ENCODE measurements at regions not wholly inside any gene's neighbourhood (a gene's known extent, or its start where the extent isn't known, plus 50 kb on each side); places are given as distances from the start of the nearest gene placed in this dataset.

DNA sequence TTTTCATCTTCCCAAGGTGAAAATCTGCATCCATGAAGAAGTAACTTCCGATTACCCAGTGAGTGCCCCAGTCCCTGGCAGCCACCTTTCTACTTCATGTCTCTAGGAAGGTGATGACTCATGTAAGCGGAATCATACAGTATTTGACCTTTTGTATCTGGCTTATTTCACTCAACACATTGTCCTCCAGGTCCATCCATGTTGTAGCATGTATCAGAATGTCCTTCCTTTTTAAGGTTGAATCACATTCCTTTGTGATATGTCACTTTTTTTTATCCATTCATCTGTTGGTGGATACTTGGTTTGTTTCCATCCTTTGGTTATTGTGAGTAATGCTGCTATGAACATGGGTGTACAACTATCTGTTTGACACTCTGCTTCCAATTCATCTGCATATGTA lies 176.3 kb upstream of the CDYL start:
- ATAC-seq (ENCODE audit: low FRiP score) (no peak), DNase-seq (ENCODE audit: low spot score) (no peak)
- TF ChIP-seq, protein P1, sequence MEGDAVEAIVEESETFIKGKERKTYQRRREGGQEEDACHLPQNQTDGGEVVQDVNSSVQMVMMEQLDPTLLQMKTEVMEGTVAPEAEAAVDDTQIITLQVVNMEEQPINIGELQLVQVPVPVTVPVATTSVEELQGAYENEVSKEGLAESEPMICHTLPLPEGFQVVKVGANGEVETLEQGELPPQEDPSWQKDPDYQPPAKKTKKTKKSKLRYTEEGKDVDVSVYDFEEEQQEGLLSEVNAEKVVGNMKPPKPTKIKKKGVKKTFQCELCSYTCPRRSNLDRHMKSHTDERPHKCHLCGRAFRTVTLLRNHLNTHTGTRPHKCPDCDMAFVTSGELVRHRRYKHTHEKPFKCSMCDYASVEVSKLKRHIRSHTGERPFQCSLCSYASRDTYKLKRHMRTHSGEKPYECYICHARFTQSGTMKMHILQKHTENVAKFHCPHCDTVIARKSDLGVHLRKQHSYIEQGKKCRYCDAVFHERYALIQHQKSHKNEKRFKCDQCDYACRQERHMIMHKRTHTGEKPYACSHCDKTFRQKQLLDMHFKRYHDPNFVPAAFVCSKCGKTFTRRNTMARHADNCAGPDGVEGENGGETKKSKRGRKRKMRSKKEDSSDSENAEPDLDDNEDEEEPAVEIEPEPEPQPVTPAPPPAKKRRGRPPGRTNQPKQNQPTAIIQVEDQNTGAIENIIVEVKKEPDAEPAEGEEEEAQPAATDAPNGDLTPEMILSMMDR (IDR thresholded peaks at IDR 0.05): no peak

DNA sequence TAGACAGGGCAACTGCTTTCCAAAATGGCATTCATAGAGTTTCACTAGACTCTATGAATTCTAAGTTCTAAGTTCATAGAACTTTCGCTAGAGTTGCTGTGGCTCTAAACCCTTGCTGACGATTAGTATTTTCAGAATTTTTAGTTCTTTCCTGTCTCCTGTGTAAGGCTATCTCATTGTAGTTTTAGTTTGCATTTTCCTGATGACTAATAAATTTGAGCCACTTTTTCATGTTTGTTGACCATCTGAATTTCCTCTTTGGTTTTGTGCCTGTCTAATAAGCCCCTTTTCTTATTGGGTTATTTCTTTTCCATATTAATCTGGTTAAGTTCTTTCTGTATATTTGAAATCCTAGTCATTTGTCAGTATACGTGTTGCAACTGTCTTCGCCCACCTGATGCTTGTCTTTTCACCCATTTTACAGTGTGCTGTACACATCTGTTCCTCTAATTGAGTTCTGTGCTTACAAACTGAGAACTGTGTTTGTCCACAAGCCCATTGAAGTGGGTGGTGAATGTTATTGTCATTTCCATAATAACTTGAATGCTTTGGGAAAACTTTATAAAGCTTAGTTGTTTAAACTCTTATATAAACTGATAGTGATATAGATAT lies 177.7 kb upstream of the CDYL start:
- TF ChIP-seq, protein P1 (IDR thresholded peaks at IDR 0.05): no peak
- no peak for ATAC-seq (ENCODE audit: low FRiP score)
- DNase-seq (ENCODE audit: low spot score): no peak

DNA sequence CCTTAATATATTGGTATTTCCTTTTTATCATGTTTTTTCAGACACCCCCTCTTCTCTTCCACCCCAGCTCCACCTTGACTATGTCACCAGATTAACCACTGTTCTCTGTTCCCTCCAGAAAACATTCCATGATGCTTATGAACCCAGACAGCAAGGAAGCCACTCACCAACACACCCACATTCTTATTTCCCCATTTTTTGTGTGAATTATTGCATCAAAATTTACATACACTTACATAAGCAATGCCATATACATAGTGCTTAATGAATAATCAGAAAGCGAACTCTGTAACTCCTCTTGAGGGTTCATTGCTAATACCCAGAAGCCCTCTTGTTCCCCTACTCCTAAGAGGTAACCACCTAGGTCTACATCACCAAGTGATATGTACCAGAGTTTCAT lies 182.3 kb upstream of the CDYL start:
- no peak for DNase-seq (ENCODE audit: low spot score)
- TF ChIP-seq, protein P1 (IDR thresholded peaks at IDR 0.05): no peak
- ATAC-seq (ENCODE audit: low FRiP score): no peak

DNA sequence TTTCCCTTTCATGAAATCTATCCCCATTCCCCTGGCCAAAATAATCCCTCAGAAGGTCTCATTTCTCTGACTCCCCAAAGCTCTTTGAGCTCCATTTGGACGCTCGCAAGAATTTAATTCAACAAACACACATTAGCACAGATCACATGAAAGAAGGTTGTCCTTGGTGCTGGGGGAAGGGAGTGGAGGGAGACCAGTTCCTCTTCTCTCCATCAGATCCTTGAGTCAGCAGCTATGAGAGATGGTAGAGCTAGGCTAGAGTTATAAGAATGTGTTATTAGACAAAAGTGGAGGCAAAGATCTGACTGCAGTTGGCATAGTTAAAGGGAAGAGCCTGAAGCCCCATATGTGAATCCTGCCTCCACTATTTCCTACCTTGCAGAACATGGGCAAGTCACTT lies 184.2 kb upstream of the CDYL start:
- no peak for ATAC-seq (ENCODE audit: low FRiP score)
- TF ChIP-seq, protein P1 (IDR thresholded peaks at IDR 0.05): no peak
- DNase-seq (ENCODE audit: low spot score): no peak

DNA sequence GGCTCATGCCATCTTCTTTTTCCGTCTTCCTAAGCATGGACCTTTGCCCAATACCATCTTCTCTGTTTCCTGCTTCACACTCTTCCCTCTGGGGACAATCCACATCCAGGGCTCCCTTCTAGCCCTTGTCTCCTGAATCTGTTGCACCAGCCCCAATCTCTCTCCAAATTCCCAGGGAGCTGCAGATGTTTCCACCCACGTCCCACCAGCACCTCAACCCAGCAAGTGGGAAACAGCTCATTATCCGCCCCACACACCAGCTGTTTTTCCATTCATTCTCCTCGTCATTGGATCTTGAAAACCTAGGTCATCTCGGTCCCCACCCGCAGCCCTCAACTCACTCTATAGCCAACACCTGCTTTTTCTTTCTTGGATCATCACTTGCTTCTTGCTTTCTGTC lies 185.0 kb upstream of the CDYL start:
- no peak for DNase-seq (ENCODE audit: low spot score)
- TF ChIP-seq, protein P1 (IDR thresholded peaks at IDR 0.05): no peak
- no peak for ATAC-seq (ENCODE audit: low FRiP score)

DNA sequence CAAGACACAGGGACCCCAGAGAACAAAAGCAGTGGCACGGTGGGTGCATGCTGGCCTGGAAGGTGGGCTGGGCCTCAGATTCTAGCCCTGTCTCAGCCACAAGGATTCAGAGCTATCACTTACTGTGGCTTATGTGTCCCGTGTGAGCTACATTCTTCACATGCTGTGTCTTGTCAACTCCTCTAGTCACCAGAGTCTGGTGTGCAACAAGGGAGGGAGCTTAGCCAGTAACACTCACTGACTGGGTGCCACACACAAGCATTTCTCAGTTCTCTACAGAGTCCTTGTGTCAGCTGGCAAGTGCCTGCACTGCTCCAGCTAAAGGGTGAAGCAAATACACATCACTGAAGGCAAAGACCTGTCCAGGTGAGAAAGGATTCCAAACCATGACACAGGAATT lies 186.9 kb upstream of the CDYL start:
- ATAC-seq (ENCODE audit: low FRiP score) (no peak), DNase-seq (ENCODE audit: low spot score) (no peak)
- TF ChIP-seq, protein P1 (IDR thresholded peaks at IDR 0.05): no peak

DNA sequence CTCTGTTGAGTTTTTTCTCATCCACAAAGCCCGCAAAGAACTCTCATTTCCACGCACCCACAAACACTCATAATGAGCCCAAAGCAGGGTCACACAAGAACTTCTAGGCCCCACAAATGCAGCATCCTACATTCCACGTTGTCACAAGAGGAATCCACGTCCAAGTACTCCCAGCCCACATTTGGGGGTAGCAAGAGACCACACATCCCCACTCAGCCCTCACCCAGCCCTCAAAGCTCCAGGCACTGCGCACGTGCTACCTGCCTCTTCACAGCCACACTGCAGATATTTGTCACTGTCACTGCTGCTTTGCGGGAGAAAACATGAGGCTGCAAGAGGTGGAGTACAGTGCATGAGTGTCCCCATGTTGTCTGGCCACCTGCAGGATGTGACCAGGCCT lies 187.6 kb upstream of the CDYL start:
- TF ChIP-seq, protein P1 (IDR thresholded peaks at IDR 0.05): no peak
- DNase-seq (ENCODE audit: low spot score) (no peak), ATAC-seq (ENCODE audit: low FRiP score) (no peak)
